ENCODE measurements at regions not wholly inside any gene's neighbourhood (a gene's known extent, or its start where the extent isn't known, plus 50 kb on each side); places are given as distances from the start of the nearest gene placed in this dataset.

DNA sequence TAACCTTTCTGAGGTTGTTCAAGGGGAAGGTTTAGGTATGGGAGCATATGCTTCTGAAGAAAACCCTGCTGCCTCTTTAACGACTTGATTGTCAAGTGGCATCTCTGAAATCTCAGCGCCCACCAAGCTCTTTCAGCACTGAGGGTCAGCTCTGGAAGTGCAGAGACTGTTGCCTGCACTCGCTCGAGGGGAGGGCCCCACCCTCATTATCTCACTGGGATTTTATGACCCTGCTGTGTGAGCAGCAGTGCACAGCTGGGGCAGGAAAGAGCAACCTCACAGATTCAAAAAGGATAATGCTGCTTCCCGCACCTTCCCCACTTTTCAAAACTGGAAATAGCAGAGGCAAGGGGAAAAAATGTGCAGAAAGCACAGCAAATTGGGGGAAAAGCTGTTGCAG lies 56.9 kb upstream of the SPRED2 start:
- Mint-ChIP-seq H3K27me3 (ENCODE audit: low read depth) (no peaks in the 10 kb centered on the region), H3K9me3 (peaks cover 3% of the 10 kb centered on the region), H3K27ac (ENCODE audit: unreplicated experiment) (no peak overlapping the region), H3K4me1 (peaks cover 15% of the 10 kb centered on the region), H3K36me3 (ENCODE audit: low read depth) (no peaks in the 10 kb centered on the region), H3K4me3 (no peak overlapping the region)
- DNase-seq (ENCODE audit: low read depth, low spot score): no peak
- TF ChIP-seq, protein P1, sequence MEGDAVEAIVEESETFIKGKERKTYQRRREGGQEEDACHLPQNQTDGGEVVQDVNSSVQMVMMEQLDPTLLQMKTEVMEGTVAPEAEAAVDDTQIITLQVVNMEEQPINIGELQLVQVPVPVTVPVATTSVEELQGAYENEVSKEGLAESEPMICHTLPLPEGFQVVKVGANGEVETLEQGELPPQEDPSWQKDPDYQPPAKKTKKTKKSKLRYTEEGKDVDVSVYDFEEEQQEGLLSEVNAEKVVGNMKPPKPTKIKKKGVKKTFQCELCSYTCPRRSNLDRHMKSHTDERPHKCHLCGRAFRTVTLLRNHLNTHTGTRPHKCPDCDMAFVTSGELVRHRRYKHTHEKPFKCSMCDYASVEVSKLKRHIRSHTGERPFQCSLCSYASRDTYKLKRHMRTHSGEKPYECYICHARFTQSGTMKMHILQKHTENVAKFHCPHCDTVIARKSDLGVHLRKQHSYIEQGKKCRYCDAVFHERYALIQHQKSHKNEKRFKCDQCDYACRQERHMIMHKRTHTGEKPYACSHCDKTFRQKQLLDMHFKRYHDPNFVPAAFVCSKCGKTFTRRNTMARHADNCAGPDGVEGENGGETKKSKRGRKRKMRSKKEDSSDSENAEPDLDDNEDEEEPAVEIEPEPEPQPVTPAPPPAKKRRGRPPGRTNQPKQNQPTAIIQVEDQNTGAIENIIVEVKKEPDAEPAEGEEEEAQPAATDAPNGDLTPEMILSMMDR (conservative IDR thresholded peaks at IDR 0.05): no peak

DNA sequence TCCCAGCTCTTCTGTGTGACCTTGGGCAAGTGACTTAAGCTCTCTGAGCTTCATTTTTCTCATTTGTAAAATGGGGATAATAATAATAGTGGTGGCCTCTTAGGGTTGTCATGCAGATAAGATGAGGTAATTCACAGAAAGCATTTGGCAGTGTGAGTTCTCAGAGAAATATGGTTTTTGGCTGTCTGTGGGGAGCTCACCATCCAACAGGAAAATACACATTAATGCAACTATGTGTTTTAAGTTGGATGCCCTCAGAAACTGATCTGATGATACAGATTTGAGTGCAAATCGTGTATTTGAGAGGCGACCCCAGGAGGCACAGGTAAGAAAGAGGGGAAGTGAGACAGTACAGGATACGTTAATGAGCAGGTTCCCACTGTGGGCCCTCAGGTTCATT lies 56.1 kb upstream of the SPRED2 start:
- no peaks in the 10 kb centered on the region for H3K36me3 Mint-ChIP-seq (ENCODE audit: low read depth)
- peaks cover 3% of the 10 kb centered on the region for H3K9me3 Mint-ChIP-seq
- no peak for DNase-seq (ENCODE audit: low read depth, low spot score)
- TF ChIP-seq, protein P1 (conservative IDR thresholded peaks at IDR 0.05): no peak
- peaks cover 12% of the 10 kb centered on the region for H3K4me1 Mint-ChIP-seq
- H3K4me3 Mint-ChIP-seq: no peak overlapping the region
- no peak overlapping the region for H3K27ac Mint-ChIP-seq (ENCODE audit: unreplicated experiment)
- H3K27me3 Mint-ChIP-seq (ENCODE audit: low read depth): no peaks in the 10 kb centered on the region

GRCh38 chr2:65487404-65487803 lies 55.0 kb upstream of the SPRED2 start:
- Mint-ChIP-seq H3K4me1 (peaks cover 12% of the 10 kb centered on the region), H3K27me3 (ENCODE audit: low read depth) (no peaks in the 10 kb centered on the region), H3K9me3 (peaks cover 3% of the 10 kb centered on the region), H3K4me3 (no peak overlapping the region), H3K27ac (ENCODE audit: unreplicated experiment) (no peak overlapping the region), H3K36me3 (ENCODE audit: low read depth) (no peaks in the 10 kb centered on the region)
- no peak for DNase-seq (ENCODE audit: low read depth, low spot score)
- TF ChIP-seq, protein P1 (conservative IDR thresholded peaks at IDR 0.05): no peak

DNA sequence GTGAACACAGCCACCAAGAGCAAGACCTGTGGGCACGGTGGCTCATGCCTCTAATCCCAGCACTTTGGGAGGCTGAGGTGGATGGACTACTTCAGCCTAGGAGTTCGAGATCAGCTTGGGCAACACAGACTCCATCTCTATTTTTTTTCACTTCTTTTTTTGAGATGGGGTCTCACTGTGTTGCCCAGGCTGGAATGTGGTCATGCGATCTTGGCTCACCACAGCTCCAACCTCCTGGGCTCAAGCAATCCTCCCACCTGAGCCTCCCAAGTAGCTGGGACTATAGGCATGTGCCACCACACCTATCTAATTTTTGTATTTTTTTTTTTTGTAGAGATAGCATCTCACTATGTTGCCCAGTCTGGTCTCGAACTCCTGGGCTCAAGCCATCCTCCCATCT lies 54.4 kb upstream of the SPRED2 start:
- DNase-seq (ENCODE audit: low read depth, low spot score): no peak
- H3K4me3 Mint-ChIP-seq: no peak overlapping the region
- peaks cover 12% of the 10 kb centered on the region for H3K4me1 Mint-ChIP-seq
- H3K9me3 Mint-ChIP-seq: peaks cover 3% of the 10 kb centered on the region
- H3K27ac Mint-ChIP-seq (ENCODE audit: unreplicated experiment): no peak overlapping the region
- TF ChIP-seq, protein P1 (conservative IDR thresholded peaks at IDR 0.05): no peak
- no peaks in the 10 kb centered on the region for H3K27me3 Mint-ChIP-seq (ENCODE audit: low read depth)
- no peaks in the 10 kb centered on the region for H3K36me3 Mint-ChIP-seq (ENCODE audit: low read depth)

DNA sequence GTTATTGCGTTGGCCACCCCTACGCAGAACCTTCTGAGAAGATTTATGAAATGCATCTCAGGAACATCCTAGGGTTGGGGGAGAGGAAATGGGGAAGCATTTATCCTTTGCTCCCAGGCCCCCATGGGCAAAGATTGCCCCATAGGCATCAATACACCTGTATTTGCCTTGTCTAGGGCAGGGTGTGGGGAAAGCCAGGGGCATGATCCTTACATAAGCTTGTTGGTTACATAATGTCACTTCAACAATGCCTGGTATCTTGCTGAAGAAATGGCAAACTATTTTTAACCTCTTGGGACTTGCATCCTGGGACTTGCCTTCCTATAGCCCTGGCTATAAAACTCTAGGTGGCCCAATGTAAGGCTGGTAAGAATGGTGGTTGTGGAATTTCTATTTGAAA lies 53.9 kb upstream of the SPRED2 start:
- Mint-ChIP-seq H3K27ac (ENCODE audit: unreplicated experiment) (no peak overlapping the region), H3K27me3 (ENCODE audit: low read depth) (no peaks in the 10 kb centered on the region), H3K9me3 (peaks cover 3% of the 10 kb centered on the region), H3K4me1 (peaks cover 8% of the 10 kb centered on the region), H3K4me3 (no peak overlapping the region), H3K36me3 (ENCODE audit: low read depth) (no peaks in the 10 kb centered on the region)
- DNase-seq (ENCODE audit: low read depth, low spot score): no peak
- TF ChIP-seq, protein P1 (conservative IDR thresholded peaks at IDR 0.05): no peak

DNA sequence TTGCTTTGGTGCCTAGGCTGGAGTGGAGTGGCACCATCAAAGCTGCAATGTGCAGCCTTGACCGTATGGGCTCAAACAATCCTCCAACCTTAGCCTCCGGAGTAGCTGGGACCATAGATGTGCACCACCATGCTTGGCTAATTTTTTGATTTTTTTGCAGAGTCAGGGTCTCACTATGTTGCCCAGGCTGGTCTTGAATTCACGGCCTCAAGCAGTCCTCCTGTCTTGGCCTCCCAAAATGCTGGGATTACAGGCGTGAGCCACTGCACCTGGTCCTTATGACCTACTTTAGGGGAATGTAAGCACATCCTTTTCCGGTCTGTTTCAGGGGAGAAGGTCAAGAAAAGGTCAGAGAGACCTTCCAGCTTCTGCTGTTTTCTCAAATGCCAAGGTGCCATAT lies 53.4 kb upstream of the SPRED2 start:
- H3K9me3 Mint-ChIP-seq: peaks cover 3% of the 10 kb centered on the region
- no peak for DNase-seq (ENCODE audit: low read depth, low spot score)
- TF ChIP-seq, protein P1 (conservative IDR thresholded peaks at IDR 0.05): no peak
- H3K4me3 Mint-ChIP-seq: no peak overlapping the region
- no peaks in the 10 kb centered on the region for H3K36me3 Mint-ChIP-seq (ENCODE audit: low read depth)
- H3K4me1 Mint-ChIP-seq: peaks cover 9% of the 10 kb centered on the region
- no peak overlapping the region for H3K27ac Mint-ChIP-seq (ENCODE audit: unreplicated experiment)
- no peaks in the 10 kb centered on the region for H3K27me3 Mint-ChIP-seq (ENCODE audit: low read depth)

All from neural crest cell (in vitro differentiated cells).